ENCODE measurements at regions not wholly inside any gene's neighbourhood (a gene's known extent, or its start where the extent isn't known, plus 50 kb on each side); places are given as distances from the start of the nearest gene placed in this dataset.

DNA sequence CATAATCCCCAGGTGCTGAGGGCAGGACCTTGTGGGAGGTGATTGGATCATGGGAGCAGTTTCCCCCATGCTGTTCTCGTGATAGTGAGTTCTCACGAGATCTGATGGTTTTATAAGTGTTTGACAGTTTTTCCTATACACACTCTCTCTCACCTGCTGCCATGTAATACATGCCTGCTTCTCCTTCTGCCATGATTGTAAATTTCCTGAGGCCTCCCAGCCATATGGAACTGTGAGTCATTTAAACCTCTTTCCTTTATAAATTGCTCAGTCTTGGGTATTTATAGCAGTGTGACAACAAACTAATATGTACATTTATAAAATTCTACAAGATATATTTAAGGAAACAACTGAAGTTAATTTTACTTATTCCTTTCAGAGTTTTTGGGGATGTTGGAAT lies 170.8 kb upstream of the BET1 start (continued):
- TF ChIP-seq, protein P1, sequence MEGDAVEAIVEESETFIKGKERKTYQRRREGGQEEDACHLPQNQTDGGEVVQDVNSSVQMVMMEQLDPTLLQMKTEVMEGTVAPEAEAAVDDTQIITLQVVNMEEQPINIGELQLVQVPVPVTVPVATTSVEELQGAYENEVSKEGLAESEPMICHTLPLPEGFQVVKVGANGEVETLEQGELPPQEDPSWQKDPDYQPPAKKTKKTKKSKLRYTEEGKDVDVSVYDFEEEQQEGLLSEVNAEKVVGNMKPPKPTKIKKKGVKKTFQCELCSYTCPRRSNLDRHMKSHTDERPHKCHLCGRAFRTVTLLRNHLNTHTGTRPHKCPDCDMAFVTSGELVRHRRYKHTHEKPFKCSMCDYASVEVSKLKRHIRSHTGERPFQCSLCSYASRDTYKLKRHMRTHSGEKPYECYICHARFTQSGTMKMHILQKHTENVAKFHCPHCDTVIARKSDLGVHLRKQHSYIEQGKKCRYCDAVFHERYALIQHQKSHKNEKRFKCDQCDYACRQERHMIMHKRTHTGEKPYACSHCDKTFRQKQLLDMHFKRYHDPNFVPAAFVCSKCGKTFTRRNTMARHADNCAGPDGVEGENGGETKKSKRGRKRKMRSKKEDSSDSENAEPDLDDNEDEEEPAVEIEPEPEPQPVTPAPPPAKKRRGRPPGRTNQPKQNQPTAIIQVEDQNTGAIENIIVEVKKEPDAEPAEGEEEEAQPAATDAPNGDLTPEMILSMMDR (conservative IDR thresholded peaks at IDR 0.05; ENCODE audit: low read depth in 2 of 2), result no peak

DNA sequence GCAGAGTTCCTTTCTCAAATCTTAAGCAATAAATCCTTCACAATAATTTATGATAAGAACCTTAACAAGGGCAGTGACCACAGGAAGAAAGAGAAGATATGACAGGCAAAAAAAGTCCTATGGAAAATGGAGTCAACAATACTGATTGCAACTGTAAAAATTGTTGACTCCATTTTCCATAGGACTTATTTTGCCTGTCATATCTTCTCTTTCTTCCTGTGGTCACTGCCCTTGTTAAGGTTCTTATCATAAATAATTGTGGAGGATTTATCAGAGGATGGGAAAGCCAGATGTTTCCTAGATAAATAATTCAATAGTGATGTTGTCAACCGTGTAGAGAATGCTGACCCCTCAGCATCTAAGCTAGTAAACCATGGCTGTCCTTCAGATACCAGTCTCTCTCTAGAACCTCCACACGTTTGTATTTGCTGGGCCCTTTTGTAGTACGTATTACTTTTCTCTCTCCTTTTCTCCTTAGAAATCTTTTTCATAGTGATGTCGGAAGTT lies 172.6 kb upstream of the BET1 start:
- H3K9me3 Mint-ChIP-seq, result no peaks in the 10 kb centered on the region; the same call in 2 of the 3 replicates
- Histone ChIP-seq H3K4me1 (ENCODE audit: insufficient read depth) (no peaks in the 10 kb centered on the region), H2AFZ (peak overlapping the region; percentile 14; the same call in 1 of the 2 replicates), H3K79me2 (replicated peaks; ENCODE audit: insufficient read depth) (no peaks in the 10 kb centered on the region), H3F3A (replicated peaks; ENCODE audit: low read depth) (no peaks in the 10 kb centered on the region), H4K20me1 (replicated peaks; ENCODE audit: insufficient read depth) (no peaks in the 10 kb centered on the region), H3K36me3 (ENCODE audit: insufficient read depth) (no peaks in the 10 kb centered on the region), H3K27ac (ENCODE audit: low read depth) (no peak overlapping the region), H3K4me2 (no peak overlapping the region), H3K4me3 (no peak overlapping the region), H3K27me3 (ENCODE audit: insufficient read depth) (no peaks in the 10 kb centered on the region), H3K9me2 (ENCODE audit: insufficient read depth) (no peaks in the 10 kb centered on the region)
- H3K4me3 Mint-ChIP-seq, result no peak overlapping the region
- TF ChIP-seq, protein P2, sequence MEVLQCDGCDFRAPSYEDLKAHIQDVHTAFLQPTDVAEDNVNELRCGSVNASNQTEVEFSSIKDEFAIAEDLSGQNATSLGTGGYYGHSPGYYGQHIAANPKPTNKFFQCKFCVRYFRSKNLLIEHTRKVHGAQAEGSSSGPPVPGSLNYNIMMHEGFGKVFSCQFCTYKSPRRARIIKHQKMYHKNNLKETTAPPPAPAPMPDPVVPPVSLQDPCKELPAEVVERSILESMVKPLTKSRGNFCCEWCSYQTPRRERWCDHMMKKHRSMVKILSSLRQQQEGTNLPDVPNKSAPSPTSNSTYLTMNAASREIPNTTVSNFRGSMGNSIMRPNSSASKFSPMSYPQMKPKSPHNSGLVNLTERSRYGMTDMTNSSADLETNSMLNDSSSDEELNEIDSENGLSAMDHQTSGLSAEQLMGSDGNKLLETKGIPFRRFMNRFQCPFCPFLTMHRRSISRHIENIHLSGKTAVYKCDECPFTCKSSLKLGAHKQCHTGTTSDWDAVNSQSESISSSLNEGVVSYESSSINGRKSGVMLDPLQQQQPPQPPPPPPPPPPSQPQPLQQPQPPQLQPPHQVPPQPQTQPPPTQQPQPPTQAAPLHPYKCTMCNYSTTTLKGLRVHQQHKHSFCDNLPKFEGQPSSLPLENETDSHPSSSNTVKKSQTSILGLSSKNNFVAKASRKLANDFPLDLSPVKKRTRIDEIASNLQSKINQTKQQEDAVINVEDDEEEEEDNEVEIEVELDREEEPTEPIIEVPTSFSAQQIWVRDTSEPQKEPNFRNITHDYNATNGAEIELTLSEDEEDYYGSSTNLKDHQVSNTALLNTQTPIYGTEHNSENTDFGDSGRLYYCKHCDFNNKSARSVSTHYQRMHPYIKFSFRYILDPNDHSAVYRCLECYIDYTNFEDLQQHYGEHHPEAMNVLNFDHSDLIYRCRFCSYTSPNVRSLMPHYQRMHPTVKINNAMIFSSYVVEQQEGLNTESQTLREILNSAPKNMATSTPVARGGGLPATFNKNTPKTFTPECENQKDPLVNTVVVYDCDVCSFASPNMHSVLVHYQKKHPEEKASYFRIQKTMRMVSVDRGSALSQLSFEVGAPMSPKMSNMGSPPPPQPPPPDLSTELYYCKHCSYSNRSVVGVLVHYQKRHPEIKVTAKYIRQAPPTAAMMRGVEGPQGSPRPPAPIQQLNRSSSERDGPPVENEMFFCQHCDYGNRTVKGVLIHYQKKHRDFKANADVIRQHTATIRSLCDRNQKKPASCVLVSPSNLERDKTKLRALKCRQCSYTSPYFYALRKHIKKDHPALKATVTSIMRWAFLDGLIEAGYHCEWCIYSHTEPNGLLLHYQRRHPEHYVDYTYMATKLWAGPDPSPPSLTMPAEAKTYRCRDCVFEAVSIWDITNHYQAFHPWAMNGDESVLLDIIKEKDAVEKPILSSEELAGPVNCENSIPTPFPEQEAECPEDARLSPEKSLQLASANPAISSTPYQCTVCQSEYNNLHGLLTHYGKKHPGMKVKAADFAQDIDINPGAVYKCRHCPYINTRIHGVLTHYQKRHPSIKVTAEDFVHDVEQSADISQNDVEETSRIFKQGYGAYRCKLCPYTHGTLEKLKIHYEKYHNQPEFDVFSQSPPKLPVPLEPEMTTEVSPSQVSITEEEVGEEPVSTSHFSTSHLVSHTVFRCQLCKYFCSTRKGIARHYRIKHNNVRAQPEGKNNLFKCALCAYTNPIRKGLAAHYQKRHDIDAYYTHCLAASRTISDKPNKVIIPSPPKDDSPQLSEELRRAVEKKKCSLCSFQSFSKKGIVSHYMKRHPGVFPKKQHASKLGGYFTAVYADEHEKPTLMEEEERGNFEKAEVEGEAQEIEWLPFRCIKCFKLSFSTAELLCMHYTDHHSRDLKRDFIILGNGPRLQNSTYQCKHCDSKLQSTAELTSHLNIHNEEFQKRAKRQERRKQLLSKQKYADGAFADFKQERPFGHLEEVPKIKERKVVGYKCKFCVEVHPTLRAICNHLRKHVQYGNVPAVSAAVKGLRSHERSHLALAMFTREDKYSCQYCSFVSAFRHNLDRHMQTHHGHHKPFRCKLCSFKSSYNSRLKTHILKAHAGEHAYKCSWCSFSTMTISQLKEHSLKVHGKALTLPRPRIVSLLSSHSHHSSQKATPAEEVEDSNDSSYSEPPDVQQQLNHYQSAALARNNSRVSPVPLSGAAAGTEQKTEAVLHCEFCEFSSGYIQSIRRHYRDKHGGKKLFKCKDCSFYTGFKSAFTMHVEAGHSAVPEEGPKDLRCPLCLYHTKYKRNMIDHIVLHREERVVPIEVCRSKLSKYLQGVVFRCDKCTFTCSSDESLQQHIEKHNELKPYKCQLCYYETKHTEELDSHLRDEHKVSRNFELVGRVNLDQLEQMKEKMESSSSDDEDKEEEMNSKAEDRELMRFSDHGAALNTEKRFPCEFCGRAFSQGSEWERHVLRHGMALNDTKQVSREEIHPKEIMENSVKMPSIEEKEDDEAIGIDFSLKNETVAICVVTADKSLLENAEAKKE (CRISPR knock-in tag; IDR thresholded peaks at IDR 0.05), result no peak
- TF ChIP-seq CREB1 (CRISPR knock-in tag; IDR thresholded peaks at IDR 0.05; ENCODE audit: low read depth) (no peak), STAT1 (IDR thresholded peaks at IDR 0.05; ENCODE audit: unreplicated experiment) (no peak), POLR2AphosphoS5 (IDR thresholded peaks at IDR 0.05; ENCODE audit: low read depth) (no peak), EZH2 (IDR thresholded peaks at IDR 0.05; ENCODE audit: low read depth, unreplicated experiment) (no peak), ZNF331 (CRISPR knock-in tag; IDR thresholded peaks at IDR 0.05; ENCODE audit: low read depth) (no peak), JUNB (IDR thresholded peaks at IDR 0.05; ENCODE audit: unreplicated experiment) (no peak)
- TF ChIP-seq, protein P1 (conservative IDR thresholded peaks at IDR 0.05; ENCODE audit: low read depth in 2 of 2), result no peak
- H3K27ac Mint-ChIP-seq, result no peak overlapping the region
- DNase-seq (ENCODE audit: low spot score) (no peak), ATAC-seq (no peak)
- no peaks in the 10 kb centered on the region for H3K27me3 Mint-ChIP-seq (ENCODE audit: insufficient read depth, low read depth, poor library complexity)
- no peaks in the 10 kb centered on the region for H3K36me3 Mint-ChIP-seq (ENCODE audit: low read depth)
- no peaks in the 10 kb centered on the region for H3K4me1 Mint-ChIP-seq
